ENCODE measurements at regions not wholly inside any gene's neighbourhood (a gene's known extent, or its start where the extent isn't known, plus 50 kb on each side); places are given as distances from the start of the nearest gene placed in this dataset.

DNA sequence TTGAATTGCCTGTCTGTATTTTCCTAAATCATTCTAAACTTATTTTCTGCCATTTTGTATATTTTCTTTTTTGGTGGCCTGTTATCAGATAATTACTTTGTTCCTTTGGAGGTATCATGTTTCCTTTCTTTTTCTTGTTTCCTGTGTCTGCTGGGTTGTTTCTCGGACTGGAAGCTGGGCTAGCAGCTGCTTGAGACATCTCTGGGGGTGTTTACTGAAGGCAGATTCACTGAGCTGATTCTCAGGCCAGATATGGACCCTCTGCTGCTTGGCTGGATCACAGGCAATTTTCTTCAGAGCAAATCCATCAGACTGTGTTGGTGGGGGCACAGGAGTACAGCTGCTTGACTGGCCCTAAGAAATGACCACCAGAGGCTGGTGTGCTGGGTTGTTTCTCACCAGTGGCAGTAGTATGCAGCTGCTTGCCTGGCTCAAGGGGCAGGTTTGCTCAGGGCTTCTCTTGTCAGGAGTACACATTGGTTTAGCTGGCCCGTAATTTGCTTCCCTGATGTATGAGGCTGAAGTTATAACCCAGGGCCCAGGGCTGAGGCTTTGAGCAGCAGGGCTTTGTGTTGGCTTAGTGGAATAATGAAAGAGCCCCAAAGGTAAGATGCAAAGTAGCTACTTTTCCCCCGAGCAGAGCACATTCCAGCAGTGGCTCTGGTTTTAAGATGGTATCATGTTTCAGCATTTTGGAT lies 680.6 kb downstream of the TECRL start:
- H3K36me3 Mint-ChIP-seq = no peaks in the 10 kb centered on the region
- no peaks in the 10 kb centered on the region for H3K27me3 Mint-ChIP-seq
- no peak overlapping the region for H3K4me3 Mint-ChIP-seq
- DNase-seq = no peak
- peaks cover 4% of the 10 kb centered on the region for H3K9me3 Mint-ChIP-seq
- POLR2A ChIA-PET = no interaction called here
- ATAC-seq (ENCODE audit: low read depth) = no peak
- no peak overlapping the region for H3K27ac Mint-ChIP-seq
- no peaks in the 10 kb centered on the region for H3K4me1 Mint-ChIP-seq

DNA sequence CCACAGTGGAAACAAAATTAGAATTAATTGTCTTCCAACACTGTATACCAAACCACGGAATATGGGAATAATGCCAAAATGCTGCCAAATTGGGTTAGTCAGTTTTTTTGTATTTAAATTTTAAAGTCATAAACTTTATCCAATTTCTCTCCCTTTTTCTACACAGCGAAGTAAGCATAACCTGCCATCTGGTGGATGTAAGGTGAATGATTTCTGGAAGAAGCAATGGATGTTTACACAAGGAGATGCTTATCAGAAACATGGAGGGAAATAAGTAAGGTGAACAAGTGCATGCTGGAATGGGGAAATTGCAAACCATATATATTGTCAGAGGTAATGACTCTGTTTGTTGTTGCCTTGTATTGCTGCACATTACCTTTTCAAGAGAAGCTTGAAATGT lies 691.9 kb downstream of the TECRL start:
- Mint-ChIP-seq H3K36me3 (no peaks in the 10 kb centered on the region), H3K4me1 (no peaks in the 10 kb centered on the region), H3K9me3 (no peaks in the 10 kb centered on the region), H3K27me3 (no peaks in the 10 kb centered on the region), H3K27ac (no peak overlapping the region), H3K4me3 (no peak overlapping the region)
- POLR2A ChIA-PET = no interaction called here
- DNase-seq = no peak
- ATAC-seq (ENCODE audit: low read depth) = no peak

DNA sequence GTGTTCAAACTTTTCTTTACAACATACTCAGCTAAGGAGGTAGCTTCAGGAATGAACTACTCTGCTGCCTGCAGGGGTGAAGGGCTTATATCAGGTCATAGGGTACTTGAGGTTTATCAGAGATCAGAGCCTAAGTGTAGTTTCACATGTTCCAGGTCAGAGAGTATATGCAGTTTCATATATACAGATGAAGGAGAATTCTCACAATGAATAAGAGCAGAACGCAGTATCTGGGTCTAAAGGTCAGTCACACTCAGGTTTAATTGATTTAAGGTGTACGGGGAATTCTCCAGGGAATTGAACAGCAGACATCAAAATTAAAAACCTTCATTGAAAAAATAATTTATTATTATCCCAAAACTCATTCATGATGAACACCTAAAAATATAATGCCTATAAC lies 700.6 kb downstream of the TECRL start:
- POLR2A ChIA-PET = no interaction called here
- DNase-seq (no peak), ATAC-seq (ENCODE audit: low read depth) (no peak)
- no peak overlapping the region for H3K4me3 Mint-ChIP-seq
- H3K36me3 Mint-ChIP-seq = no peaks in the 10 kb centered on the region
- H3K27ac Mint-ChIP-seq = no peak overlapping the region
- H3K9me3 Mint-ChIP-seq = no peaks in the 10 kb centered on the region
- H3K27me3 Mint-ChIP-seq = no peaks in the 10 kb centered on the region
- H3K4me1 Mint-ChIP-seq = no peaks in the 10 kb centered on the region

DNA sequence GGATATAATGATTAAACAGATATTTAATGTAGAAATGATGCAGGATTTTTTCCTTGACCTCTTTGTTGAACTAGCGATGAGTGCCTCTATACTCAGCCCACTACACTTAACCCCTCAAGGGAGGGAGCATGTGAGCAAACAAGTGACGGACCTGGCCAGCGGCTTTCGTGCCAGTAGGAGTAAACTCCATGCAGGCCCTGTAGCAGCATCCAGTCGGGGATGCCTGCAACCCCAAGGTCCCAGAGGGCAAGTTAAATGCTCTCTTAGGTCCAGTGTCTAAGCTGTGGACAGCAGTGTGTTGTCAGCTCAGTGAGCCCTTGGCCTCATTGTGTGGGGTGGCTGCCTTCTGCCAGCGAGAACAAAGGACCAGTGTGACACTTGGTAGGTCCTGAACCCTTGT lies 708.7 kb downstream of the TECRL start:
- Mint-ChIP-seq H3K4me3 (no peak overlapping the region), H3K36me3 (no peaks in the 10 kb centered on the region), H3K27me3 (no peaks in the 10 kb centered on the region), H3K4me1 (no peaks in the 10 kb centered on the region), H3K9me3 (peaks cover 3% of the 10 kb centered on the region), H3K27ac (no peak overlapping the region)
- no peak for ATAC-seq (ENCODE audit: low read depth)
- POLR2A ChIA-PET = no interaction called here
- no peak for DNase-seq

DNA sequence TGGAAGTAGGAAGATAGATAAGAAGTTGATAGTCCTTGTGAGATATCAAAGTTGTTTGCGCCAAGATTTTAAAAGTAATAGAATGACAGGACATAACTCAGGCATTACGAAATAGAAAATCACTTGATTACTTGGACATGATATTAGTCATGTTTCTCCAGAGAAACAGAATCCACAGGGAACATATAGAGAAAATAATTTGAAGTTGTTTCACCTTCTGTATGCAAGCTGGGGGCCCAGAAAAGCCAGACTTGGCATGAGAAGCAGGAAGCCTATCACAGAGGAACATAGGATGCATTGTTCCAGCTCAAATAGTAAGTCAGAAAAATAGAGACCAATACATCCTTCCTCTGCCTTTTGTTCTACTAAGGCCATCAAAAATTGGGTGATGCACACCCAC lies 715.9 kb downstream of the TECRL start:
- Mint-ChIP-seq H3K4me3 (no peak overlapping the region), H3K4me1 (no peaks in the 10 kb centered on the region), H3K27me3 (no peaks in the 10 kb centered on the region), H3K27ac (no peak overlapping the region), H3K9me3 (peaks cover 5% of the 10 kb centered on the region), H3K36me3 (no peaks in the 10 kb centered on the region)
- POLR2A ChIA-PET = no interaction called here
- no peak for DNase-seq
- ATAC-seq (ENCODE audit: low read depth) = no peak

DNA sequence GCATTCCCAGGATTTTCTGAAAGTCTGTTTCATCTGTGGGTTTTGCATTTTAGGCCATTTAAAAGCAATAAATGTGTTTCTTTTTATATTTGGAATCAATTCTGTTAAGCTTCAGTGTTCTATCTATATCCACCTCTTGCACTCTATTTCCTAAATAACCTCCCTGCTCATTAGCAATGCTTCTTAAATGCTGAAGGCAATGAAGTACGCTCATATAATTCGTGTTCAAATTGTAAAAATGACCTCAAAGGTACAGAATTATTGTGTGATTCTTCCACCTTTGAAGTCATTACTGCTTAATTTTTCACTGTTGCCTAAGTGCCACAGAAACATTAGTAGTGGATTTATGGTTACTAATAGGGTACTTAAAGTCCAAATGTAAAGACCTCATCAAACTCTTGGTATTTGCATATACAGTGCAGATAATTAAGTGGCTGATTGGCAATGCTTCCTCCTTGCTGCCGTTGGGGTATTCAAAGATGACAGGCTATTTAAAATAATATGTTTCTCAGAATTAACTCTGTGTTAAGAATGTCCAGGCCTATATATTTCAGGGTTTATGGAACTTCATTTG lies 730.8 kb downstream of the TECRL start:
- ATAC-seq (ENCODE audit: low read depth) = no peak
- Mint-ChIP-seq H3K27ac (no peak overlapping the region), H3K36me3 (no peaks in the 10 kb centered on the region), H3K4me3 (no peak overlapping the region), H3K27me3 (no peaks in the 10 kb centered on the region), H3K4me1 (no peaks in the 10 kb centered on the region), H3K9me3 (peaks cover 2% of the 10 kb centered on the region)
- no peak for DNase-seq
- POLR2A ChIA-PET = no interaction called here

DNA sequence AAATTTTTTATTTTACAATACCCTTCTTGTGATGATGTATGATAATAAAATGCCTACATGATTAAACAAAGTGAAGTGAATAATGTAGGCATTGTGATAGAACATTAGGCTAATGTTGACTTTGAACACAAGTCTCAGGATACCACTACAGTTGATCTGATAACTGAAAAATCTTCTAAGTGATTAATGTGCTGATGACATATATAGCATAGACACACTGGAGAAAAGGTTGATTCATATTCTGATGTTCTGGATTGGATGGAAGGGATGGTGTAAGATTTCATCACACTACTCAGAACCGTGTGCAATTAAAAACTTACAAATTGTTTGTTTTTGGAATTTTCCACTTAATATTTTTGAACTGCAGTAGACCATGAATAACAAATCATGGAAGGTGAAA lies 738.5 kb downstream of the TECRL start:
- DNase-seq (no peak), ATAC-seq (ENCODE audit: low read depth) (no peak)
- H3K27ac Mint-ChIP-seq = no peak overlapping the region
- H3K4me1 Mint-ChIP-seq = no peaks in the 10 kb centered on the region
- POLR2A ChIA-PET = no interaction called here
- no peaks in the 10 kb centered on the region for H3K36me3 Mint-ChIP-seq
- no peak overlapping the region for H3K4me3 Mint-ChIP-seq
- no peaks in the 10 kb centered on the region for H3K27me3 Mint-ChIP-seq
- H3K9me3 Mint-ChIP-seq = peaks cover 2% of the 10 kb centered on the region

DNA sequence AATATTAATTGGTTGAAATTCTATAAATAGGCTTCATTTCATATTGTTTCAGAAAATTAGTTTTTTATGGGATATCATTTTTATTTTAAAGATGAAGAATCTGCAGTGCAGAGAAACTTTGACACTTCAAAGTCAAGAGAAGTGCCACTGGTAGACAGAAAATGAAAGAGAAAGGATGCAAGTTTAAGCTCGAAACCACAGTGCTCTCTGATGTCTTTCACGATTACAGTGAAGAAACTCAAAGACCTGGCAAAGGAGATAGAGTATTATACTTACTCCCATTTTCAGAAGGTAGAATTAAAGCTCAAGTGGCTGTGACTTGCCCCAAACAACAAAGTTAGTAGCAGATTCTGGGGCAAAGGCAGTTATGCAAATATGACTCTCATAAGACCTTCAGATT lies 745.4 kb downstream of the TECRL start:
- no peak for ATAC-seq (ENCODE audit: low read depth)
- Mint-ChIP-seq H3K4me3 (no peak overlapping the region), H3K27ac (no peak overlapping the region), H3K36me3 (no peaks in the 10 kb centered on the region), H3K27me3 (no peaks in the 10 kb centered on the region), H3K9me3 (peaks cover 4% of the 10 kb centered on the region), H3K4me1 (no peaks in the 10 kb centered on the region)
- DNase-seq = no peak
- POLR2A ChIA-PET = no interaction called here

DNA sequence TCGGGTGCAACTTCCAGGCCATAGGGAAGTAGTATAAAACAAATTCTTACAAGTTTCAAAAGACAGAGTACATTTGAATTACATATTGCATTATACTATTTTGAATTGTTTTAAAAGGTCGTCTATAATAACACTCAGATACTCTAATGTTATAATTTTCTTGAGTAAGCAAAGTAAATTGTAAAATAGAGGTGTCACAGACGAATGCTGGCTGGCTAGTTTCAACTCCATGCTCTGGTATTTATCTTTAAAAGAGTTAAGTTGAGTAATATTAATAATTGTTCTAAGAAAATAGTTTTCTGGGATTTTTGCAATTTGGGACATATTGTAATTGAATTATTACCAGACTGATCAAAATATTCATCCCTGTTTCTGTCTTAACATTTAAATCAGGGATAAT lies 764.9 kb downstream of the TECRL start:
- Mint-ChIP-seq H3K9me3 (no peaks in the 10 kb centered on the region), H3K4me1 (no peaks in the 10 kb centered on the region), H3K27me3 (no peaks in the 10 kb centered on the region), H3K4me3 (no peak overlapping the region), H3K36me3 (no peaks in the 10 kb centered on the region), H3K27ac (no peak overlapping the region)
- DNase-seq = no peak
- POLR2A ChIA-PET = no interaction called here
- no peak for ATAC-seq (ENCODE audit: low read depth)

DNA sequence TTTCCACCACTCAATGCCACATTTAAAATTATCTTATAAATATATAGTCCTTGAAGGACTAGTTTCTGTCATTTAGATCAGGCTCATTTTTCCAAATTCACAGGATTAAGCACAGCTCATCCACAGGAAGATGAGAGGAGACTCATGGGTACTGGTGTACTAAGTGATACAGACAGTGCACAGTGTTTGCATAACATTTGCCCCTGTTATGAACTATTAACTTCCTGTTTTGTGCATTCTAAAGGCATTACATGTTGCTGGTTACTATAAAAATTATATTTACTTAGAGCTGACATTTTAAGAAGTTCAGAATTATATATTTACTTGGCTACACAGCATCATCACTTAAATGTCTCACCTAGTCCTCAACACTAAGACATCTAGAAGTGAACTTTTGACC lies 772.0 kb downstream of the TECRL start:
- Mint-ChIP-seq H3K4me3 (no peak overlapping the region), H3K27me3 (no peaks in the 10 kb centered on the region), H3K27ac (no peak overlapping the region), H3K9me3 (peaks cover 2% of the 10 kb centered on the region), H3K4me1 (no peaks in the 10 kb centered on the region), H3K36me3 (no peaks in the 10 kb centered on the region)
- POLR2A ChIA-PET = no interaction called here
- ATAC-seq (ENCODE audit: low read depth) = no peak
- DNase-seq = no peak

DNA sequence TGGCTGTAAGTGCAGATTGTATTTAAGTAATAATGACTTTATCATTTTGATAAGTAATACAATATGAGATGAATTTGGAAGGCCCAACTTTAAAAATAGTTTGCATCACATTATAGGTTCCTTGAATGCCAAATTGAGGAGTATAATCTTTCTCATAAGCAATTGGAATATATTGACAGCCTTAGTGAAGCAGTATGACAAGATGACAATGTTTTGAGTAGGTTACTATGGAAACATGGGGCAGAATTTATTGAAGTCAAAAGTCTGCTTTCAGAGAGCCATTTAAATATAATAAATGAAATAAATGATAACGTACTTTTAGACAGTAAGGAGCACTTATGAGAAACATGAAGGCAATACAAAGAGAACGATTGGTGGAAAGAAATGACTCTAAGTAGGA lies 776.4 kb downstream of the TECRL start:
- Mint-ChIP-seq H3K4me3 (no peak overlapping the region), H3K36me3 (no peaks in the 10 kb centered on the region), H3K27me3 (no peaks in the 10 kb centered on the region), H3K4me1 (no peaks in the 10 kb centered on the region), H3K27ac (no peak overlapping the region), H3K9me3 (peaks cover 8% of the 10 kb centered on the region)
- POLR2A ChIA-PET = no interaction called here
- DNase-seq (no peak), ATAC-seq (ENCODE audit: low read depth) (no peak)

DNA sequence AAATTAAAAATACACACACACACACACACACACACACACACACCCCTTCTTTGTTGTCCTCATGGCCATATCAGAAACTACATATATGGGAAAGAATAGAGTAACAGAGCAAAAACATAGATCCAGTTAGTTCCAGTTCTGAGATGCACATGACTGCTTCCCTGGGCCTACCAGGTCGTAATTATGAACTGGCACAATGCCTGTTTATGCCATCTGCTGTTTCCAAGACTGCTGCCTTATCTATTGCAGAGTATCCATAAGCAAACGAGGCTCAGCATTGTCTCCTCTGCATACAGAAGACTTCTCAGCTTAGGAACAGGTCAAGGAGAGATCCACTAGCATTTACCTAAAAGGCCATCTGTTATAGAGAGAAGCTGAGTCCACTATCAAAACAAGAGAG lies 789.0 kb downstream of the TECRL start:
- no peaks in the 10 kb centered on the region for H3K36me3 Mint-ChIP-seq
- DNase-seq (no peak), ATAC-seq (ENCODE audit: low read depth) (no peak)
- no peak overlapping the region for H3K27ac Mint-ChIP-seq
- H3K4me1 Mint-ChIP-seq = no peaks in the 10 kb centered on the region
- no peak overlapping the region for H3K4me3 Mint-ChIP-seq
- POLR2A ChIA-PET = no interaction called here
- H3K9me3 Mint-ChIP-seq = peaks cover 4% of the 10 kb centered on the region
- no peaks in the 10 kb centered on the region for H3K27me3 Mint-ChIP-seq

DNA sequence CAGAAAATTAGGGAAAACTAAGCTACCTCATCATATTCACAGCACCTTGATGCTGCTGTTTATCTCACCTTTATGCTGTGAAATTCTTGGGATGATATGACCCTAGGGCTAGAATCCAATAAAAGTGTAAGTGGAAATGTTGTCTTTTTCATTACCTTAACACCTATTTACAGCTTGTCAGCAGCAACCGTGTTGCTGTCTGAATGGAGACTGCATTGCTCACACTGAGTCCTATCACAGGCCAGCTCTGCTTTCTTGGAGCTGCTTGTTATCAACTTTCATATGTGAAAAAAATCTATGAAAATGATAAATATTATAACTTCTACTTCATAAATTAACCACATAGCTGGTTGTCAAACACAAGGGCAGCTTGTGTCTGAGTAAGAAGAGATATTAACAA lies 789.5 kb downstream of the TECRL start:
- Mint-ChIP-seq H3K27me3 (no peaks in the 10 kb centered on the region), H3K4me3 (no peak overlapping the region), H3K36me3 (no peaks in the 10 kb centered on the region), H3K27ac (no peak overlapping the region), H3K9me3 (peaks cover 4% of the 10 kb centered on the region), H3K4me1 (no peaks in the 10 kb centered on the region)
- ATAC-seq (ENCODE audit: low read depth) (no peak), DNase-seq (no peak)
- POLR2A ChIA-PET = no interaction called here

DNA sequence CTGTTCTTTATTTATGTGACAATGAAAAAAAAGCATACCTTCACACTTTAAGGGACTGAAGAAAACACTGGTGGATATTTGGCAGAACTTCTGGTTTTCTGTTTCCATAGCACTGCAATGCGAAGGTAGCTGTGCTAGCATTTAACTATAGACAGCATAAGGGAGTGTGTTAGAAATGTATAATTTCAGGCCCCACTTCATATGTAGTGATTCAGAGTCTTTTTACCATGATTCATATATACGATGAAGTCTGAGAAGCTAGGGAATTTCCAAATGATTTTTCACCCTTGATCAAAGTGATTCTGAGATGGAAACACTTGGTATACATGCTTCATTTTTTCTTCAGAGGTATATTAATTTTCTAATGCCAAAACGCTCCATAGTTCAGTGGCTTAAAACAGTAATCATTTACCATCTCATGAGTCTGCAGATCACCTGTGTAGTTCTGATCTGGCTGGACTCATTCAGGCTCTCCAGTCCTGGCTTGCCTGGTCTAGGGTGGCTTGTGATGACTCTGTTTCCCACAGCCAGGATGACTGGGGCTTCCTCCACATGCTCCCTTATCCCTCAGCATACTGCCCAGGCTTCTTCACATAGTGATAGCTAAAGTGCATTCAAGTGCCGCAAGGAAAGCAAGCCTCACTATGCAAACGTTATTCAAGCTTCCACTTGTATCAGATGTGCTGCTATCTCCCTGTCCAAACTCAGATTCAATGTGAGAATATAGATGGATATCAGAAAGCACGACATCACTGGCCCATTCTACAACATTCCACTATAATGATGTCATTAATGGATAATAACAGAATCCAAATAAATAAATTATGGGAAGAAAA lies 790.1 kb downstream of the TECRL start:
- Mint-ChIP-seq H3K4me3 (no peak overlapping the region), H3K27me3 (no peaks in the 10 kb centered on the region), H3K4me1 (no peaks in the 10 kb centered on the region), H3K27ac (no peak overlapping the region), H3K36me3 (no peaks in the 10 kb centered on the region), H3K9me3 (peaks cover 4% of the 10 kb centered on the region)
- POLR2A ChIA-PET = no interaction called here
- ATAC-seq (ENCODE audit: low read depth) (no peak), DNase-seq (no peak)

All from activated naive CD8-positive, alpha-beta T cell treated with anti-CD3 and anti-CD28 coated beads, Interleukin-2, amount 10 ng/mL, durations not matched to agents 7 days and 5 days (primary cell).